Right ventricle myocardium inferior (tissue), 1 donor: ENCODE measurements at regions not wholly inside any gene's neighbourhood (a gene's known extent, or its start where the extent isn't known, plus 50 kb on each side); places are given as distances from the start of the nearest gene placed in this dataset.
"Not testable (repeated sequence)": the region's sequence is repeated elsewhere in the genome, so short reads cannot be mapped to it uniquely, and the experiment has no call there.

ENCODE experiments used
- ATAC-seq: fragments of 200-7000 bp; cut with Tn5 transposase; one replicate; pipeline ENCODE4 v1.9.1; 2020; ENCODE audit warnings: mild to moderate bottlenecking, moderate library complexity
- DNase-seq: peaks from one replicate; pipeline ENCODE4 v3.0.0; 2021; ENCODE audit errors: missing footprints
- intact Hi-C: fragments of 100-400 bp; cut with DNase I; formaldehyde crosslinking; loops from one replicate; pipeline ENCODE4 v1.11.0; 2022
- donor health status: DM: no; HTN: yes; CAD: no; lungs with severe emphysema.

GRCh38 chr3:40689837-40690236, 165.1 kb downstream of the ZNF621 start:
- DNase-seq (no peak), ATAC-seq (no peak)
- intact Hi-C loops = loop anchor here (1.0 kb wide), 1 partner anchor 90 kb away; no protein-coding TSS in a partner anchor

DNA sequence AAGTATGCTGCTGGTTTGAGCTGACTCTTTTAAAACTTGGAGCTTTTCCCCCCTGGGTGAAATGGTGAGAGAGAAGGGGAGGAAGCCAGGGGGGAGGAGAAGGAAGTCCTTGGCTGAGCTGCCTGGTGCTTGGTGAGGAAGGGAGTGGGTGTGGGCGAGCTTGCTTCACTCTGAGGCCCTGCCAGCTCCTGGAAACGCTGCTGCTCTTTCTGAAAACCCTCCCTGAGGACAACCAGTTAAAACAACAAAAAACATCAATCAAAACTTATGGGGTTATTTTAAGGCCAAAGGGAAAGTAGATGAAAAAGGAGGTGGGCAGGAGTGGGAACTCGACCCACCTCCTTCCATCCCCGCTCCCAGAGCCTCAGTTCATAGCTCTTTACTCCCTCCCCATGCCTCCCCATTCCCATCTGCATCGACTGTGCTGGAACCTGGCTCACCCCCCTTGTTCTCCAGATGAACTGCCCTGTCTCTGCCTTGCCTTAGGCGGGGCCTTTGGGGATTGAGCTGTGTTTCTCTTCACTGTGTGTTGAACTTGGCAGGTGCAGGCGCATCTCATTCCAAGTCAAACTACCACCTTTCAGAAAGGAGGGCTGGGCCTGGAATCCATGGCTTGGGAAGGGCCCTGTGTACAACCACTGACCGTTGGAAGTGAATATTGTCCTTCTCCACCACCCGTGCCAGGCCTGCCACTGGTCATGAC, 166.1 kb downstream of the ZNF621 start:
- peak; percentile 93 for ATAC-seq
- intact Hi-C loops = loop anchor here (1.0 kb wide), 1 partner anchor 89 kb away; no protein-coding TSS in a partner anchor
- DNase-seq = peak; percentile 89

GRCh38 chr3:40691452-40691861, 166.7 kb downstream of the ZNF621 start:
- intact Hi-C loops = no loop called here
- DNase-seq = no peak
- peak; percentile 55 for ATAC-seq

DNA sequence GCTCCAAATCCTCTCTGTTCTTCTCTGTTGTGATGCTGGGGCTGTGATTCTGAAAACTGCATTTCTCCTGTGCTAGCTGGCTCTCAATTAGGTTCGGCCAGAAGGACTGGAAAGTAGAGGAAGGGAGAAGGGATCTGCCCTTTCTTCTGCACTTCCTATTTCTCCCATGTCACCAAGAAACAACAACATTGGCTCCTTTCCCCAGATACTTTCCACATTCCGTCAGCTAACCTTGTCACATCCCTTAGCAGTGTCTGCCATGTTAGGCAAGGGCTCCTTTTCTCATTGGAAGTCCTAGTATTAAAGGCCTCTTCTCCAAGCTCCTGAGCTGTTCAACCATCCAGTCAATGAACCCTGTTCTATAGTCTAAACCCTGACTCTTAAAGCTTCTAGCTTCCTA, 171.1 kb downstream of the ZNF621 start:
- ATAC-seq (no peak), DNase-seq (no peak)
- intact Hi-C loops = no loop called here

- intact Hi-C loops, ATAC-seq, DNase-seq: not testable (repeated sequence)
Measured at GRCh38 chr3:40698611-40699010, 173.9 kb downstream of the ZNF621 start.

DNA sequence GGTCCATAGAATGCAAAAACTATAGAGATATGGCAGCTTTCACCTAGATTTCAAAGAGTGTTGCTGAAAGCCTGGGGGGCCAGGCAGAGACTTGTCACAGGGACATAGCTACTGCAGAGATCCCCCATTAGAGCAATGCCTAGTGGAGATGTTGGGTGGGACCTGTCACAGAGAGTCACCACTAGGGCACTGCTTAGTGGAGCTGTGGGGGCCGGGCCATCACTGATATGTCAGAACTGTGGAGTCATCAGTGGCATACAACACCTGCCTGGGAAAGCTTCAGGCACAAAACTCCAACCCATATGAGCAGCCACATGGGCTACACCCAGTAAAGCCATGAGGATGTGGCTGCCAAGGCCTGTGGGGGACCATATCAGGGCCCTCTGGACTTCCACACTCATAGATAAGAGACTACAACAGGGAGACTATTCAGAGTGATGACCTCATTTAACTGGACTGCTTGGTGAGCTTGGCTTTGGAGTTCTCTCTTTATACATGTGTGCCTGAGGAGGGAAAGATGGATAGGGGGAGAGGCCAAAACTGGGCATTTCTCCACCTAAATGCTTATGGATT, 176.3 kb downstream of the ZNF621 start:
- DNase-seq (no peak), ATAC-seq (peak; percentile 44)
- intact Hi-C loops = no loop called here

GRCh38 chr3:40704224-40704623, 179.5 kb downstream of the ZNF621 start:
- ATAC-seq (no peak), DNase-seq (no peak)
- intact Hi-C loops = no loop called here

DNA sequence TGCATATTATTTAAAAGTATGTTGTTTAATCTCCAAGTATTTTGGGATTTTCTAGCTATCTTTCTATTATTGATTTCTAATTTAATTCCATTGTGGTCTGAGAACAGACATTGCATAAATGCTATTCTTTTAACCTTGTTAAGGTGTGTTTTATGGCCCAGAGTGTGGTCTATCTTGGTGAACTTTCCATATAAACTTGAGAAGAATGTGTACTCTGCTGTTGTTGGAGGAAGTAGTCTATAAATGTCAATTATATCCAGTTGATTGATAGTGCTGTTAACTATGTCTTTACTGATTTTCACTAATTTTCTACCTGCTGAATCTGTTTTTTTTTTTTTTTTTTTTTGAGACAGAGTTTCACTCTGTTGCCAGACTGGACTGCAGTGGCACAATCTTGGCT, 180.9 kb downstream of the ZNF621 start:
- intact Hi-C loops = no loop called here
- no peak for ATAC-seq
- no peak for DNase-seq

DNA sequence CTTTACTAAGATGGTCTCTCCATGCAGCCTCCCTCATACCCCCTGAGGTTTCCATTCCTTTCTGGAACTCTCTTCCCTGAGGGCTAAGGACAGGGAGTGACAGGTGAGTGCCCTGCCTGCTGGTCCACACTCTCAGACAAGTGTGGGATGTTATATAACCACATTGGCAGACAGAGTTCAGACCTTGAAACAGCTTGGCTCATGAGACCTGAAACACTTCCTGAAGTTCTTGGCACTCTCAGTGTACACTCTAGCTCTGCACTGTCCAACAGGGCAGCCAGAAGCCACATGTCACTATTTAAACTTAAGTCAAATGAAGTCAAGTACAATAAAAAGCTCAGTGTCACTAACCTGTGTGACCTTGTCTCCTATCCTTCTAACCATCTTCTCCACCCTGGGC, 188.5 kb downstream of the ZNF621 start:
- no peak for DNase-seq
- peak; percentile 93 for ATAC-seq
- intact Hi-C loops = loop anchor here (5.0 kb wide), 1 partner anchor 131 kb away; no protein-coding TSS in a partner anchor

- intact Hi-C loops = loop anchor here (5.0 kb wide), 1 partner anchor 131 kb away; no protein-coding TSS in a partner anchor
- no peak for DNase-seq
- no peak for ATAC-seq
Measured at GRCh38 chr3:40713795-40714194, 189.0 kb downstream of the ZNF621 start.

- no peak for DNase-seq
- no peak for ATAC-seq
- intact Hi-C loops = loop anchor here (5.0 kb wide), 1 partner anchor 133 kb away; no protein-coding TSS in a partner anchor
Measured at GRCh38 chr3:40714771-40715345, 190.1 kb downstream of the ZNF621 start.

DNA sequence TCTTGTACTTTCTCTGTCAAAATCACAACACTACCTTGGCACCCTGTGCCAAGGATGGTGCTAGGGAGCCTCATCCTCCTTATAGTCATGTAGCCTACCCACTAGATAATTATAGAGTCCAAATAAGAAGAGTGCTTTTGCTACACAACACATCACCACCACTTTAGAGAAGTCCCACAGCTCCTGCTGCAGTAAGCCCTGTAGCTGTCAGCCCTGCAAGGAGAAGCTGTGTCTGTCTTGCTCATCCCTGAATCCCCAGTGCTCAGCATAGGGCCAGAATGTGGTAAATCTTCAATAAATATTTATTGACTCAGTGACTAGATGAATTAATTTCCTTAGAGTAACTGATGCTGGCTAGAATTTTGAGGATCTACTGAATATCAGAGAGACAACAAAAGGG, 190.8 kb downstream of the ZNF621 start:
- intact Hi-C loops = no loop called here
- ATAC-seq = no peak
- no peak for DNase-seq

DNA sequence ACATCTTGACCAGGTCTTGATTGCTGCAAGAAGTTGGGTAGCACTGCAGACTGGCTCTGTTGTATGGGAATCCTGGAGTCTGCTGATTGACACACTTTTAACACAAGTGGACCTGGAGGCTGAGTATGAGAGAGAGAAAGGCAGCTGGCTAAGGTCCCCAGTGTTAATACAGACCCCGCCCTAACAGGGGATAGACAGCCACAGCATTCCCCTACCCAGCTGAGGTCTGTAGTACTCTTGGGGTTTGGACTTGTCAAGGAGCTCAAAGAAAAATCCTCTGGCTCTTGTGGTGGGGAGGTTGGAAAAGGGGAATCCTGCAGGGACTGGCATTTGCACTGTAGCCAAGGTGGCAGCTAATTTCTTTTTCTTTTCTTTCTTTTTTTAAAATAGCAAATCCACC, 192.7 kb downstream of the ZNF621 start:
- intact Hi-C loops = no loop called here
- ATAC-seq = no peak

GRCh38 chr3:40718209-40718608, 193.4 kb downstream of the ZNF621 start:
- ATAC-seq = no peak
- intact Hi-C loops = no loop called here
- DNase-seq = no peak

More for the DNA sequence above, 192.7 kb downstream of the ZNF621 start:
- DNase-seq = no peak

DNA sequence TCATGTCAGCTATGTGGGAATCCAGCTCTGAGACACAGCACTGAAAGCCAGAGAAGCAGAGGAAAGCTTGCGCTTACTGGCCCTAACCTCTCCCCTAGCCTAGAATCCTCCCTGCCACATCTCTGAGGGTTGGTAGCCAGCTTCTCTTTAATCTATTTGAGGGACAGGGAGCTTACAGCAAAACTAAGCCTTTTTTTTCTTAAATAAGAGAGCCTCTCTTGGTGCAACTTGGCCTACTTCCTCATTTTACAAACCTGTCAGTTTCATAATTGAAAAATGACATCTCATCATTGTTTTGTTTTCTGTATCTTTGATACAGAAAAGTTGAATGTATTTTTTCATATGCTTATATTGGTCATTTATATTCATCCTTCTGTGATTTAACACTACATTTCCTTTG, 193.9 kb downstream of the ZNF621 start:
- intact Hi-C loops = no loop called here
- ATAC-seq = no peak

GRCh38 chr3:40719660-40720287, 195.0 kb downstream of the ZNF621 start:
- DNase-seq (no peak), ATAC-seq (no peak)
- intact Hi-C loops = no loop called here

More for the DNA sequence above, 193.9 kb downstream of the ZNF621 start:
- no peak for DNase-seq

DNA sequence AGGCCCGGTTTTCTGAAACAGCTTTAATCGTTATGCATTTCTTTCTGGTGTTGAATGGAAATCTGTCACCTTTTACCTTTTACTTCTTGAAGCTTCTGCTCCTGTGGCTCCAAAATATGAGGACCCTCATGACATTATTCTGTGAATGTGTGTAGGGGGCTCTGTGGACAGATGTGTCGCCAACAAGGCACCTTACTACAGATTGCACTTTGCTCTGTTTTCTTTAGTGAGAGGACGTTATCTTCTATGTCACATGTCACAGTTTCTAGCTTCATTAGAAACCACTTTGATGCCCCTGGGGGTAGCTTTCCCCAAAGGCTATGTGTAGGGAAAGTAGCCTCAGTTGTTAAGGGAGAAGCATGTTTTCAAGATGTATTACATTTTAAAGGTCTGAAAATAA, 195.6 kb downstream of the ZNF621 start:
- ATAC-seq (no peak), DNase-seq (no peak)
- intact Hi-C loops = no loop called here

GRCh38 chr3:40720863-40721262, 196.1 kb downstream of the ZNF621 start:
- no peak for DNase-seq
- ATAC-seq = no peak
- intact Hi-C loops = no loop called here

DNA sequence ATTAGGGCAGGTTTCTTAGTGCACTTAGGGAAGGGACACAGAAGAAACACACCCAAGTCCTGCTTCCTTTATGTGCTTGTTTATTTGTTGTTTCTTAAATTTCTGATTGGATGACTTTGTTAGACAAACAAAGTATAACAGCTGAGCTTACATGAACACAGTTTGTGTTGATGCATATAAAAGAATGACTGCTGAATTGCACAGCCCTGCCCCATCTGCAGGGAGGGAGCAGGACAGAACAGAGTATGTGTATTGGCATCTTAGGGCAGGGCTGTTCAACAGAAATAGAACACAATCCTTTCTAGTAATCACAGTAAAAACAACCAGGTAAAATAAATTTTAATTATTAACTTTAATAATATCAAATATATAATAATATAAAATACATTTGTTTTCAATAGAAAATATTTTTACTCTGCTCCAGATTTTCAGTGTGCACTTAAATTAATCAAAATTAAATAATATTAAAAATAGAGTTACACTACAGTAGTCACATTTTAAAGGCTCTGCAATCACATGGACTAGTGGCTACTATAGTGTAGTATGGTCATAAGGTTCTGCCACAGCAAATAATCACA, 198.4 kb downstream of the ZNF621 start:
- DNase-seq = no peak
- intact Hi-C loops = no loop called here
- ATAC-seq = no peak
